ENCODE measurements at regions not wholly inside any gene's neighbourhood (a gene's known extent, or its start where the extent isn't known, plus 50 kb on each side); places are given as distances from the start of the nearest gene placed in this dataset.

GRCh38 chr10:76642358-76642757 is 995.2 kb downstream of the KCNMA1 start:
- TF ChIP-seq CTCF (IDR thresholded peaks at IDR 0.05 in 2 of 3, conservative IDR thresholded peaks at IDR 0.05 in 1 of 3; ENCODE audit: insufficient read depth in 2 of 3, low read depth in 1 of 3, low read length in 3 of 3): no peak
- no peak for TF ChIP-seq MAFK (IDR thresholded peaks at IDR 0.05; ENCODE audit: low read length)
- TF ChIP-seq RAD21 (CRISPR knock-in tag; conservative IDR thresholded peaks at IDR 0.05 in 1 of 2, IDR thresholded peaks at IDR 0.05 in 1 of 2): no peak
- no peak for TF ChIP-seq PHB2 (IDR thresholded peaks at IDR 0.05; ENCODE audit: low read depth)
- no peak for TF ChIP-seq ZNF175 (CRISPR knock-in tag; IDR thresholded peaks at IDR 0.05; ENCODE audit: low read depth)
- TF ChIP-seq FOS (IDR thresholded peaks at IDR 0.05; ENCODE audit: extremely low read depth, insufficient read length): no peak
- no peak for TF ChIP-seq SMC3 (conservative IDR thresholded peaks at IDR 0.05; ENCODE audit: insufficient read depth, low read depth, low read length)
- no peak for TF ChIP-seq ZKSCAN8 (CRISPR knock-in tag; IDR thresholded peaks at IDR 0.05)
- TF ChIP-seq SIN3A (IDR thresholded peaks at IDR 0.05; ENCODE audit: borderline replicate concordance in 2 of 2, control insufficient read depth in 1 of 2, low read depth in 2 of 2, low read length in 2 of 2): no peak
- TF ChIP-seq POLR2A (conservative IDR thresholded peaks at IDR 0.05): no peak
- no peak for TF ChIP-seq FOXK1 (CRISPR knock-in tag; IDR thresholded peaks at IDR 0.05; ENCODE audit: borderline replicate concordance)
- no peak for TF ChIP-seq PHF21A (IDR thresholded peaks at IDR 0.05; ENCODE audit: borderline replicate concordance, low read depth)
- TF ChIP-seq STAT5B (CRISPR knock-in tag; IDR thresholded peaks at IDR 0.05): no peak
- no peak for TF ChIP-seq ELK3 (CRISPR knock-in tag; IDR thresholded peaks at IDR 0.05)

Data from K562 (cell line).